Esophagus muscularis mucosa (tissue), 3 donors: ENCODE measurements at regions not wholly inside any gene's neighbourhood (a gene's known extent, or its start where the extent isn't known, plus 50 kb on each side); places are given as distances from the start of the nearest gene placed in this dataset.

Experiments
- POLR2A ChIP-seq: fragments of 450-650 bp; IDR thresholded peaks from one replicate; pipeline ENCODE4 v1.6.1; 2017; ENCODE audit warnings: antibody characterized with exemption, moderate library complexity, mild to moderate bottlenecking, low read depth
- TF ChIP-seq, protein P1 (sequence below), 3 experiments: fragments of 200-600 bp in 2 of 3; fragments of 450-650 bp in 1 of 3; sonication (generic) in 2 of 3; IDR thresholded peaks; one replicate each; pipeline ENCODE4 v1.5.1; 2017 to 2019; ENCODE audit warnings: antibody characterized with exemption in 3 of 3, mild to moderate bottlenecking in 2 of 3, moderate library complexity in 1 of 3

DNA sequence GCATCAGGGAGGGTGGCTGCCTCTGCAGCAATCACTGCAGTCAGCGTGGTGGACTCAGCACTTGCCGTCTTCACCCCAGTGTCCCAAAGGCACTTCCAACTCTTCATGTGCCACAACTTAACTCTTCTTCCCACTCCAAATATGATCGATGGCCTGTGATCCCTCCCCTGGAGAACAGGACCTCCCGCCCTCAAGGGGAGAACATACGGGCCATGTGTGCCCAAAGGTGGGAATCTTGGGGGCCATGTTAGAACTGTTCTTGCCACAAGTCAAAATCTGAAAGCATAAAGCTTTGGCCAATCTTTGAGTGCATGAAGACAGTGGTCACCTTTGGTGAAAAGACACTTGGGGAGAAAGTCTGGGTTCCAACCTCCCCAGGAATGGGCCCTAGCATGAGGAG is 368.5 kb upstream of the MGMT start:
- TF ChIP-seq, protein P1, sequence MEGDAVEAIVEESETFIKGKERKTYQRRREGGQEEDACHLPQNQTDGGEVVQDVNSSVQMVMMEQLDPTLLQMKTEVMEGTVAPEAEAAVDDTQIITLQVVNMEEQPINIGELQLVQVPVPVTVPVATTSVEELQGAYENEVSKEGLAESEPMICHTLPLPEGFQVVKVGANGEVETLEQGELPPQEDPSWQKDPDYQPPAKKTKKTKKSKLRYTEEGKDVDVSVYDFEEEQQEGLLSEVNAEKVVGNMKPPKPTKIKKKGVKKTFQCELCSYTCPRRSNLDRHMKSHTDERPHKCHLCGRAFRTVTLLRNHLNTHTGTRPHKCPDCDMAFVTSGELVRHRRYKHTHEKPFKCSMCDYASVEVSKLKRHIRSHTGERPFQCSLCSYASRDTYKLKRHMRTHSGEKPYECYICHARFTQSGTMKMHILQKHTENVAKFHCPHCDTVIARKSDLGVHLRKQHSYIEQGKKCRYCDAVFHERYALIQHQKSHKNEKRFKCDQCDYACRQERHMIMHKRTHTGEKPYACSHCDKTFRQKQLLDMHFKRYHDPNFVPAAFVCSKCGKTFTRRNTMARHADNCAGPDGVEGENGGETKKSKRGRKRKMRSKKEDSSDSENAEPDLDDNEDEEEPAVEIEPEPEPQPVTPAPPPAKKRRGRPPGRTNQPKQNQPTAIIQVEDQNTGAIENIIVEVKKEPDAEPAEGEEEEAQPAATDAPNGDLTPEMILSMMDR (IDR thresholded peaks at IDR 0.05) = no peak
- no peak for TF ChIP-seq POLR2A
